Endothelial cell of umbilical vein (primary cell): ENCODE measurements at regions not wholly inside any gene's neighbourhood (a gene's known extent, or its start where the extent isn't known, plus 50 kb on each side); places are given as distances from the start of the nearest gene placed in this dataset.

Experiments used
- BruUV-seq: library from RNA; stranded (reverse); fragments of 400-500 nt; replicated peaks from 2 replicates; lab custom pipeline; 2021; lab: Mats Ljungman, UMichigan
- CTCF ChIA-PET: fragments of 300-600, 350-600 bp; sonication (Branson Sonifier 250); formaldehyde crosslinking; loops from one replicate; lab custom pipeline; 2021; ENCODE audit warnings: antibody characterized with exemption, inconsistent platforms; lab: Charles Lee
- POLR2A ChIA-PET: fragments of 300-600, 350-600 bp; sonication (Branson Sonifier 250); formaldehyde crosslinking; loops from one replicate; lab custom pipeline; 2021; ENCODE audit warnings: antibody characterized with exemption, inconsistent platforms; lab: Charles Lee
- DNase-seq: peaks from one replicate; pipeline ENCODE4 v3.0.0-alpha.2; 2011; ENCODE audit warnings: low read depth, low spot score
- FAIRE-seq: peaks from 2 replicates; lab custom pipeline; 2011; peaks lifted over from hg19 to GRCh38; lab: Jason Lieb, UNC
- H2AFZ ChIP-seq: 2 replicates; pipeline ENCODE4 v1.6.0; 2012; ENCODE audit warnings: low read depth, low read length, control low read depth, inconsistent platforms
- H3K27ac ChIP-seq: 2 replicates; pipeline ENCODE4 v1.5.1; 2011; ENCODE audit warnings: low read depth, mild to moderate bottlenecking, control low read depth, low read length, moderate library complexity; ENCODE audit not compliant: insufficient read depth
- H3K27me3 ChIP-seq, 2 experiments: 2 replicates each; pipeline versions ENCODE4 v1.6.0 to v1.6.1; 2011; ENCODE audit warnings: low read length in 2 of 2, mixed read lengths in 1 of 2; ENCODE audit not compliant: control insufficient read depth in 2 of 2, insufficient read depth in 2 of 2
- H3K36me3 ChIP-seq, 2 experiments: 2 replicates in 1 of 2; 3 replicates in 1 of 2; pipeline ENCODE4 v1.5.1; 2011; ENCODE audit warnings: low read length in 2 of 2, mild to moderate bottlenecking in 1 of 2, moderate library complexity in 1 of 2; ENCODE audit not compliant: control insufficient read depth in 2 of 2, insufficient read depth in 2 of 2; ENCODE audit errors: extremely low read depth in 1 of 2
- H3K4me1 ChIP-seq: 3 replicates; pipeline ENCODE4 v1.5.1; 2011; ENCODE audit warnings: mild to moderate bottlenecking, low read length; ENCODE audit not compliant: control insufficient read depth, insufficient read depth; ENCODE audit errors: extremely low read depth
- H3K4me2 ChIP-seq: 2 replicates; pipeline ENCODE4 v1.6.1; 2011; ENCODE audit warnings: low read length, control low read depth, mixed read lengths; ENCODE audit not compliant: insufficient read depth
- H3K4me3 ChIP-seq, 3 experiments: fragments of 200-600 bp in 1 of 3; sonication (generic), shearing (Covaris generic) in 1 of 3; replicated peaks in 1 of 3; 2 replicates each; pipeline ENCODE4 v1.5.1; 2011 to 2016; ENCODE audit warnings: control low read depth in 3 of 3, low read length in 3 of 3, mild to moderate bottlenecking in 2 of 3, inconsistent platforms in 1 of 3, low read depth in 1 of 3, moderate library complexity in 1 of 3; ENCODE audit not compliant: insufficient read depth in 1 of 3
- H3K79me2 ChIP-seq: 2 replicates; pipeline ENCODE4 v1.6.0; 2012; ENCODE audit warnings: low read length, inconsistent platforms; ENCODE audit not compliant: control insufficient read depth, insufficient read depth
- H3K9ac ChIP-seq: replicated peaks from 2 replicates; pipeline ENCODE3; 2011; ENCODE audit warnings: low read length, control low read depth; ENCODE audit not compliant: insufficient read depth; ENCODE audit errors: extremely low read depth
- H3K9me1 ChIP-seq: replicated peaks from 3 replicates; pipeline ENCODE4 v1.6.0; 2011; ENCODE audit warnings: mild to moderate bottlenecking, low read length; ENCODE audit not compliant: control insufficient read depth, insufficient read depth; ENCODE audit errors: extremely low read depth
- H3K9me3 ChIP-seq: replicated peaks from 2 replicates; pipeline ENCODE4 v1.5.1; 2012; ENCODE audit warnings: low read length, inconsistent platforms; ENCODE audit not compliant: control insufficient read depth, insufficient read depth
- H4K20me1 ChIP-seq: replicated peaks from 2 replicates; pipeline ENCODE3; 2011; ENCODE audit warnings: mild to moderate bottlenecking, low read length; ENCODE audit not compliant: control insufficient read depth, insufficient read depth; ENCODE audit errors: extremely low read depth
- EZH2 ChIP-seq: IDR thresholded peaks from 2 replicates; pipeline ENCODE4 v1.6.1; 2012; ENCODE audit warnings: borderline replicate concordance, low read depth, mild to moderate bottlenecking, moderate library complexity, low read length, inconsistent platforms; ENCODE audit not compliant: severe bottlenecking
- FOS ChIP-seq: IDR thresholded peaks from 2 replicates; pipeline ENCODE4 v1.6.1; 2011; ENCODE audit warnings: mild to moderate bottlenecking, low read length, moderate library complexity, borderline replicate concordance; ENCODE audit not compliant: insufficient read depth
- GATA2 ChIP-seq: IDR thresholded peaks from 2 replicates; pipeline ENCODE4 v1.7.0; 2011; ENCODE audit warnings: low read depth, mild to moderate bottlenecking, moderate library complexity, mixed read lengths, low read length; ENCODE audit not compliant: insufficient read length, insufficient read depth
- JUN ChIP-seq: IDR thresholded peaks from 2 replicates; pipeline ENCODE4 v1.6.1; 2011; ENCODE audit warnings: borderline replicate concordance, low read depth; ENCODE audit not compliant: insufficient read length, insufficient read depth
- MYC ChIP-seq: IDR thresholded peaks from one replicate; pipeline ENCODE4 v1.6.1; 2011; ENCODE audit warnings: mild to moderate bottlenecking, low read depth, low read length
- POLR2A ChIP-seq: IDR thresholded peaks from 2 replicates; pipeline ENCODE4 v1.6.1; 2012; ENCODE audit warnings: low read depth, mild to moderate bottlenecking, control low read depth, low read length
- POLR2AphosphoS5 ChIP-seq: IDR thresholded peaks from 2 replicates; pipeline ENCODE4 v1.6.1; 2012; ENCODE audit warnings: low read depth, mild to moderate bottlenecking, control low read depth, low read length, moderate library complexity; ENCODE audit not compliant: insufficient read depth
- dilution Hi-C: fragments of 300-500 bp; cut with MboI; formaldehyde crosslinking; loops from one replicate; pipeline ENCODE4 v1.15.0; 2019; ENCODE audit warnings: low sequenced_read_pairs; ENCODE audit not compliant: extremely low pct_ligation_motif_present
- intact Hi-C: fragments of 100-400 bp; cut with micrococcal nuclease; formaldehyde crosslinking; loops from one replicate; pipeline ENCODE4 v1.10.0; 2022
- TF ChIP-seq, protein P1 (sequence below), 2 donors: IDR thresholded peaks; 1 replicate in 1 of 2; 2 replicates in 1 of 2; pipeline ENCODE4 v1.5.1; 2011; ENCODE audit warnings: low read length in 2 of 2, mild to moderate bottlenecking in 2 of 2, moderate library complexity in 2 of 2, control low read depth in 1 of 2, inconsistent platforms in 1 of 2, low read depth in 1 of 2; ENCODE audit not compliant: insufficient read depth in 1 of 2; ENCODE audit errors: extremely low read depth in 1 of 2
- TF ChIP-seq, protein P2 (sequence below): IDR thresholded peaks from 2 replicates; pipeline ENCODE4 v1.6.1; 2011; ENCODE audit not compliant: insufficient read depth, insufficient read length

DNA sequence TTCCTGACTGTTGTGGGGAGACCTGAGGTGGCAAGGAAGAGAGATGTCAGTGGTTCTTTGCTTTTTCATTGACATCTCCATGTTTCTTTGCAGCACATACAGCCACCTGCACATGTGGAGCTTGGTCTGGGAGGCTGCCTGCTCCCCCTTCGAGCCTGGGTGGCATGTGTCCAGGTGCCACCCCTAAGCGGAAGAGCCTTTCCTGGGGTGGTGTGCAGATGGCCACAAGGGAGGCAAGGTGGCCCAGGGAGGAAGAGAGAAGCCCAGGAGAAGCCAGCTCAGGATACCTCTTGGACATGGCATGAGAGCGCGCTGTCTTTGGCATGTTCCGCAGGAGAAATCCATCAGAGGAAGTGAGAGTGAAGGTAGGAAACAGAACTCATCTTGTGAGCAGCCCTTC, 105.9 kb upstream of the NPTX2 start:
- TF ChIP-seq GATA2 = no peak
- TF ChIP-seq, protein P1, sequence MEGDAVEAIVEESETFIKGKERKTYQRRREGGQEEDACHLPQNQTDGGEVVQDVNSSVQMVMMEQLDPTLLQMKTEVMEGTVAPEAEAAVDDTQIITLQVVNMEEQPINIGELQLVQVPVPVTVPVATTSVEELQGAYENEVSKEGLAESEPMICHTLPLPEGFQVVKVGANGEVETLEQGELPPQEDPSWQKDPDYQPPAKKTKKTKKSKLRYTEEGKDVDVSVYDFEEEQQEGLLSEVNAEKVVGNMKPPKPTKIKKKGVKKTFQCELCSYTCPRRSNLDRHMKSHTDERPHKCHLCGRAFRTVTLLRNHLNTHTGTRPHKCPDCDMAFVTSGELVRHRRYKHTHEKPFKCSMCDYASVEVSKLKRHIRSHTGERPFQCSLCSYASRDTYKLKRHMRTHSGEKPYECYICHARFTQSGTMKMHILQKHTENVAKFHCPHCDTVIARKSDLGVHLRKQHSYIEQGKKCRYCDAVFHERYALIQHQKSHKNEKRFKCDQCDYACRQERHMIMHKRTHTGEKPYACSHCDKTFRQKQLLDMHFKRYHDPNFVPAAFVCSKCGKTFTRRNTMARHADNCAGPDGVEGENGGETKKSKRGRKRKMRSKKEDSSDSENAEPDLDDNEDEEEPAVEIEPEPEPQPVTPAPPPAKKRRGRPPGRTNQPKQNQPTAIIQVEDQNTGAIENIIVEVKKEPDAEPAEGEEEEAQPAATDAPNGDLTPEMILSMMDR (IDR thresholded peaks at IDR 0.05; ENCODE audit: extremely low read depth in 1 of 2, insufficient read depth in 1 of 2, low read depth in 1 of 2, low read length in 2 of 2) = no peak
- TF ChIP-seq JUN = no peak
- TF ChIP-seq EZH2 = no peak
- no peak for TF ChIP-seq MYC
- no peak for TF ChIP-seq POLR2AphosphoS5
- no peak for TF ChIP-seq FOS
- no peak for TF ChIP-seq POLR2A
- TF ChIP-seq, protein P2, sequence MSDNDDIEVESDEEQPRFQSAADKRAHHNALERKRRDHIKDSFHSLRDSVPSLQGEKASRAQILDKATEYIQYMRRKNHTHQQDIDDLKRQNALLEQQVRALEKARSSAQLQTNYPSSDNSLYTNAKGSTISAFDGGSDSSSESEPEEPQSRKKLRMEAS = no peak
- Histone ChIP-seq H3K9me1 (no peaks in the 10 kb centered on the region), H4K20me1 (no peaks in the 10 kb centered on the region), H3K4me2 (no peak overlapping the region), H3K36me3 (no peaks in the 10 kb centered on the region), H3K27me3 (no peaks in the 10 kb centered on the region), H3K4me1 (no peaks in the 10 kb centered on the region), H3K9ac (no peak overlapping the region), H3K9me3 (no peaks in the 10 kb centered on the region), H3K79me2 (no peaks in the 10 kb centered on the region), H2AFZ (no peak overlapping the region), H3K27ac (no peak overlapping the region), H3K4me3 (no peak overlapping the region)
- DNase-seq (no peak), FAIRE-seq (no peak)
- intact Hi-C loops = no loop called here
- no TSS peak for BruUV-seq
- POLR2A ChIA-PET = no interaction called here
- CTCF ChIA-PET = no interaction called here
- dilution Hi-C loops = no loop called here
